Gastrocnemius medialis (tissue), 4 donors: ENCODE measurements at regions not wholly inside any gene's neighbourhood (a gene's known extent, or its start where the extent isn't known, plus 50 kb on each side); places are given as distances from the start of the nearest gene placed in this dataset.

Experiments
- ATAC-seq, 2 donors: fragments of 150-250 bp; one replicate each; pipeline ENCODE4 v1.9.1; 2016
- DNase-seq, 2 donors: peaks; one replicate each; pipeline ENCODE4 v3.0.0-alpha.2; 2019
- H3K27ac ChIP-seq, 4 donors: fragments of 200-600 bp; sonication (generic); 1 replicate in 1 of 4; 2 replicates in 3 of 4; pipeline ENCODE4 v1.5.1; 2016 to 2018; ENCODE audit warnings: mild to moderate bottlenecking in 2 of 4, moderate library complexity in 1 of 4
- H3K27me3 ChIP-seq, 3 donors: fragments of 200-600 bp; sonication (generic) in 2 of 3; 1 replicate in 1 of 3; 2 replicates in 2 of 3; pipeline versions ENCODE4 v1.5.1 to v1.6.0; 2016 to 2019; ENCODE audit warnings: mild to moderate bottlenecking in 1 of 3, moderate library complexity in 1 of 3
- H3K36me3 ChIP-seq, 2 donors: fragments of 200-600 bp; sonication (generic) in 1 of 2; one replicate each; pipeline ENCODE4 v1.5.1; 2017 to 2018
- H3K4me1 ChIP-seq, 2 donors: fragments of 200-600 bp; sonication (generic) in 1 of 2; one replicate each; pipeline ENCODE4 v1.5.1; 2016 to 2017; ENCODE audit warnings: mild to moderate bottlenecking in 2 of 2
- H3K4me3 ChIP-seq, 4 donors: fragments of 200-600 bp; sonication (generic) in 3 of 4; 1 replicate in 1 of 4; 2 replicates in 3 of 4; pipeline ENCODE4 v1.5.1; 2016 to 2019; ENCODE audit warnings: mild to moderate bottlenecking in 2 of 4
- H3K9me3 ChIP-seq, 3 donors: fragments of 200-600 bp; sonication (generic) in 2 of 3; 1 replicate in 1 of 3; 2 replicates in 2 of 3; pipeline ENCODE4 v1.5.1; 2016 to 2019
- POLR2A ChIP-seq, 2 donors: fragments of 450-650 bp; IDR thresholded peaks; one replicate each; pipeline ENCODE4 v1.6.1; 2017; ENCODE audit warnings: antibody characterized with exemption in 2 of 2, mild to moderate bottlenecking in 2 of 2, moderate library complexity in 2 of 2
- in situ Hi-C, 4 donors: fragments of 200-750 bp; cut with MboI; loops; one replicate each; pipeline versions ENCODE4 v1.15.0 to v1.8.0; 2017; ENCODE audit warnings: low sequenced_read_pairs in 4 of 4
- intact Hi-C: fragments of 100-400 bp; cut with DNase I; formaldehyde crosslinking; loops from one replicate; pipeline ENCODE4 v1.15.1; 2023; ENCODE audit warnings: low total_unique reads
- TF ChIP-seq, protein P1 (sequence below), 5 experiments: fragments of 450-650 bp in 3 of 5; fragments of 200-600 bp in 2 of 5; sonication (generic) in 2 of 5; IDR thresholded peaks in 4 of 5; conservative IDR thresholded peaks in 1 of 5; 1 replicate in 4 of 5; 2 replicates in 1 of 5; pipeline ENCODE4 v1.5.1; 2016 to 2019; ENCODE audit warnings: antibody characterized with exemption in 5 of 5, mild to moderate bottlenecking in 3 of 5, moderate library complexity in 3 of 5

DNA sequence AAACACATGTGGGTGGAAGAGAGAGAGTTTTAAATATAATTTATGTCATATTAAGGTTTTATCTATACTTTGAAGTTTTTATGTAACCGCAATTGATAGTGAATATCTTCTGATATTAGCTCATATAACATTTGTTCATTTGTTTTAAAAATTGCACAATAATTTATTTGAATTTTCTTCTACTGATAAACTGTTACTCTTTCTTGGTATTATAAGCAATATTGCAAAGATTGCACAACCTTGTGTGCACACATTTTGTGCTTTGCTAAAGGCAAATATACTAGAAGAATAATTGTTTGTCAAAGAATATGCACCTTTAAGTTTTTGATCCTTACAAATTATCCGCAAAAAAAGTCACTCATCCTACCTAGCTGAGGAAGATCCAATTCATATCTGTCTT lies 275.7 kb downstream of the TLR4 start:
- Histone ChIP-seq H3K4me1 (no peaks in the 10 kb centered on the region), H3K4me3 (no peak overlapping the region), H3K27me3 (no peaks in the 10 kb centered on the region), H3K9me3 (no peaks in the 10 kb centered on the region), H3K36me3 (no peaks in the 10 kb centered on the region), H3K27ac (no peak overlapping the region)
- TF ChIP-seq POLR2A (IDR thresholded peaks at IDR 0.05): no peak
- TF ChIP-seq, protein P1, sequence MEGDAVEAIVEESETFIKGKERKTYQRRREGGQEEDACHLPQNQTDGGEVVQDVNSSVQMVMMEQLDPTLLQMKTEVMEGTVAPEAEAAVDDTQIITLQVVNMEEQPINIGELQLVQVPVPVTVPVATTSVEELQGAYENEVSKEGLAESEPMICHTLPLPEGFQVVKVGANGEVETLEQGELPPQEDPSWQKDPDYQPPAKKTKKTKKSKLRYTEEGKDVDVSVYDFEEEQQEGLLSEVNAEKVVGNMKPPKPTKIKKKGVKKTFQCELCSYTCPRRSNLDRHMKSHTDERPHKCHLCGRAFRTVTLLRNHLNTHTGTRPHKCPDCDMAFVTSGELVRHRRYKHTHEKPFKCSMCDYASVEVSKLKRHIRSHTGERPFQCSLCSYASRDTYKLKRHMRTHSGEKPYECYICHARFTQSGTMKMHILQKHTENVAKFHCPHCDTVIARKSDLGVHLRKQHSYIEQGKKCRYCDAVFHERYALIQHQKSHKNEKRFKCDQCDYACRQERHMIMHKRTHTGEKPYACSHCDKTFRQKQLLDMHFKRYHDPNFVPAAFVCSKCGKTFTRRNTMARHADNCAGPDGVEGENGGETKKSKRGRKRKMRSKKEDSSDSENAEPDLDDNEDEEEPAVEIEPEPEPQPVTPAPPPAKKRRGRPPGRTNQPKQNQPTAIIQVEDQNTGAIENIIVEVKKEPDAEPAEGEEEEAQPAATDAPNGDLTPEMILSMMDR (IDR thresholded peaks at IDR 0.05 in 4 of 5, conservative IDR thresholded peaks at IDR 0.05 in 1 of 5): no peak
- intact Hi-C loops (no loop called here), in situ Hi-C loops (no loop called here)
- DNase-seq (no peak), ATAC-seq (no peak)

DNA sequence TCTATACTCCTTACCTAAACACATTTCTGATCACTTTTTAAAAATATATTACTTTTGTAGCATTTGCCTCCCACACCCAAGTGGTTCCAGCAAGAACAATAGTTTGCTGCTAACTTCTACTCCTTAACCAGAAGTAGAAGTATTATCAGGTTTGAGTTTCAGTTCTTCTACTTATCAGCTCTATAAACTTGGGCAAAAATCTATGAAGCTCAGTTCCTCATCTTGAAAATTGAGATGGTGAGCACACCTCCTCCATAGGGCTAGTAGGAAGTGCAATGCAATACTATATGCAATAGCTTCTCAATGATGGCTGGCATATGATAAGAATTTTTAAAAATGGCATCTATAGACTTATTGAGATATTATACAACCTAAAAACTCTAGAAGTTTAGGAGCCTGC lies 283.7 kb downstream of the TLR4 start:
- no peaks in the 10 kb centered on the region for H3K27me3 ChIP-seq
- no peaks in the 10 kb centered on the region for H3K36me3 ChIP-seq
- no peak overlapping the region for H3K4me3 ChIP-seq
- ATAC-seq (no peak), DNase-seq (no peak)
- H3K4me1 ChIP-seq: no peaks in the 10 kb centered on the region
- TF ChIP-seq, protein P1 (IDR thresholded peaks at IDR 0.05 in 4 of 5, conservative IDR thresholded peaks at IDR 0.05 in 1 of 5): no peak
- no peak for TF ChIP-seq POLR2A (IDR thresholded peaks at IDR 0.05)
- in situ Hi-C loops (no loop called here), intact Hi-C loops (no loop called here)
- no peaks in the 10 kb centered on the region for H3K9me3 ChIP-seq
- H3K27ac ChIP-seq: no peak overlapping the region

DNA sequence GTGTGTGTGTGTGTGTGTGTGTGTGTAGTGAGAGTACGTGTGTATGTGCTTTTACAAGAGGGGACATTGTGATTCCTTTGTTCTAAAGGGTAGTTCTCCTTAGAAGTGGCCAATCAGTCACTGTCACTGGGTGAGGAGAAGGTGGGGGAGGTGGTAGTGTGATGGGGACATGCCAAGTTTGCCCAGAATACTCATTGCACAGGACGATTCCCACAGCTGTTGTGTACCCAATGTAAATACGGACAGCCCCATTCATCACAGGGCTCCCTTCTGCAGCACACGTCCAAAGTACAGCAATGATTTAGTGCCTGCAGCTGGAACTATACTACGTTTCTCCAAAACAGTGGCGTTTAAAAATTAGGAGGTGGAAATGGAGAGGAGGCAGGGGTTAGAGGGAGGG lies 287.8 kb downstream of the TLR4 start:
- no peak for DNase-seq
- H3K27ac ChIP-seq: no peak overlapping the region
- no peaks in the 10 kb centered on the region for H3K4me1 ChIP-seq
- intact Hi-C loops: no loop called here
- no peak for TF ChIP-seq POLR2A (IDR thresholded peaks at IDR 0.05)
- TF ChIP-seq, protein P1 (IDR thresholded peaks at IDR 0.05 in 4 of 5, conservative IDR thresholded peaks at IDR 0.05 in 1 of 5): no peak
- in situ Hi-C loops: no loop called here
- no peaks in the 10 kb centered on the region for H3K27me3 ChIP-seq
- H3K36me3 ChIP-seq: no peaks in the 10 kb centered on the region
- H3K9me3 ChIP-seq: no peaks in the 10 kb centered on the region
- H3K4me3 ChIP-seq: no peak overlapping the region
- ATAC-seq: no peak

- Histone ChIP-seq H3K9me3 (no peaks in the 10 kb centered on the region), H3K4me1 (no peaks in the 10 kb centered on the region), H3K36me3 (no peaks in the 10 kb centered on the region), H3K27me3 (no peaks in the 10 kb centered on the region), H3K27ac (no peak overlapping the region), H3K4me3 (no peak overlapping the region)
- ATAC-seq (no peak), DNase-seq (no peak)
- intact Hi-C loops: no loop called here
- in situ Hi-C loops: no loop called here
- TF ChIP-seq POLR2A (IDR thresholded peaks at IDR 0.05): no peak
- TF ChIP-seq, protein P1 (IDR thresholded peaks at IDR 0.05 in 4 of 5, conservative IDR thresholded peaks at IDR 0.05 in 1 of 5): no peak
Measured at GRCh38 chr9:118000581-118000980, 296.4 kb downstream of the TLR4 start.

- Histone ChIP-seq H3K4me1 (no peaks in the 10 kb centered on the region), H3K4me3 (no peak overlapping the region), H3K27ac (no peak overlapping the region), H3K27me3 (no peaks in the 10 kb centered on the region), H3K36me3 (no peaks in the 10 kb centered on the region), H3K9me3 (no peaks in the 10 kb centered on the region)
- DNase-seq (no peak), ATAC-seq (no peak)
- TF ChIP-seq, protein P1 (IDR thresholded peaks at IDR 0.05 in 4 of 5, conservative IDR thresholded peaks at IDR 0.05 in 1 of 5): no peak
- TF ChIP-seq POLR2A (IDR thresholded peaks at IDR 0.05): no peak
- intact Hi-C loops: no loop called here
- in situ Hi-C loops: no loop called here
Measured at GRCh38 chr9:118003240-118003639, 299.0 kb downstream of the TLR4 start.
